GM19324 (cell line): ENCODE measurements at regions not wholly inside any gene's neighbourhood (a gene's known extent, or its start where the extent isn't known, plus 50 kb on each side); places are given as distances from the start of the nearest gene placed in this dataset.
"Not testable (repeated sequence)": the region's sequence is repeated elsewhere in the genome, so short reads cannot be mapped to it uniquely, and the experiment has no call there.

ENCODE experiments used
- ATAC-seq: cut with Tn5 transposase; IDR thresholded peaks from one replicate; pipeline ENCODE4 v1.9.1; 2021; ENCODE audit warnings: mild to moderate bottlenecking, moderate library complexity; ENCODE audit not compliant: unreplicated experiment, low FRiP score

DNA sequence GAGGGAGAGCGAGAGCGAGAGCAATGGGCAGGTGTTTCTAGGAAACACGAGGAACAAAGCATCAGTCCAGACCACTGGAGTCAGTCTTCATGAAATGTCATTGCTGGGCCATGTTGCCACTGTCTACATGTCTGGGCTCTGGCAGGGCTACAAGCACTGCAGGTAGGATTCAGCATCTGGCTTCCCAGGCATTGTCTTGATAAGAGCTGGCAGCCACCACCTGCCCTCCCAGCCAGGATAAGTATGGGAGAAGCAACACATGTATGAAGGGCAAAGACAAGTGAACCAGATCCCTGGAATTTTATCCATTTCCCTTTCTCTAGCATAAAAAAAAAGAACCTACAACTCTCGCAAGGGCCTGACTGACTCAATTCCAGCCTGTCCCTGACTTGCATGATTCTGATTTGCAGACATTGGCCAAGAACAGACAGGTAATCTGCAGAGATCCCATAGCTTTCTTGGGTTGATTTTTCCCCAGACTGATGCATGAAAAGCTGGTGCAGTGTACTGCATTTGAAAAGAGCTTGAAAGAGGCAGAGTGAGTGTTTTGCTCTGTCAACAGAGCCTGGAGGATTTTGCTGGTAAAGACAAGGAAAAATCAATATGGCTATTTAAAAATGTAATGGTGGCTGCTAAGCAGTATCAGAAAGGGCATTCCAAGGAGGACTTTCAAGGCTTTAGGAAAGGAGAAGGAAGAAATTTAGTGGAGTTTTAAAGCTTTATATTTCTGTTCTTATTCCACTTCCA, 157.2 kb upstream of the MYRIP start:
- ATAC-seq, result no peak

DNA sequence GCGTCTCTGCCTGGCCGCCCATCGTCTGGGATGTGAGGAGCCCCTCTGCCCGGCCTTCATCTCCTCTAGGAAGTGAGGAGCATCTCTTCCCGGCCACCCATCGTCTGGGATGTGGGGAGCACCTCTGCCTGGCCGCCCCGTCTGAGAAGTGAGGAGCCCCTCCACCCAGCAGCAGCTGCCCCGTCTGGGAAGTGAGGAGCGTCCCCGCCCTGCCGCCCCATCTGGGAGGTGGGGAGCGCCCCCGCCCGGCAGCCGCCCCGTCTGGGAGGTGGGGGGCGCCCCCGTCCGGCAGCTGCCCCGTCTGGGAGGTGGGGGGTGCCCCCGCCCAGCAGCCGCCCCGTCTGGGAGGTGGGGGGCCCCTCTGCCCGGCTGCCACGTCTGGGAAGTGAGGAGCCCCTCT, 153.7 kb upstream of the MYRIP start:
- not testable (repeated sequence) for ATAC-seq

DNA sequence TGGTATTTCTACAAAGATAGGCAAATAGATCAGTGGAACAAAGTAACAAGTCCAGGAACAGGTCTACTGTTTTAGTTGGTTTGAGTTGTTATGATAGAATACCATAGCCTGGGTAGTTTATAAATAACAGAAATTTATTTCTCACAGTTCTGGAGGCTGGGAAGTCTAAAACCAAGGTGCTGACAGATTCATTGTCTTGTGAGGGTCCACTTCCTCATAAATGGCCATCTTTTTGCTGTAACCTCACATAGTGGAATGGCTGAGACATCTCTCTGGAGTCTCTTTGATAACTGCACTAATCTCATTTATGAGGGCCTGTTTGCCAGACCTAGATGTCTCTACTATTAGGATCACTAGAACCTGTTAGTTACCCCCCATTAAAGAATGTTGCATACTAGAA, 152.3 kb upstream of the MYRIP start:
- no peak for ATAC-seq

DNA sequence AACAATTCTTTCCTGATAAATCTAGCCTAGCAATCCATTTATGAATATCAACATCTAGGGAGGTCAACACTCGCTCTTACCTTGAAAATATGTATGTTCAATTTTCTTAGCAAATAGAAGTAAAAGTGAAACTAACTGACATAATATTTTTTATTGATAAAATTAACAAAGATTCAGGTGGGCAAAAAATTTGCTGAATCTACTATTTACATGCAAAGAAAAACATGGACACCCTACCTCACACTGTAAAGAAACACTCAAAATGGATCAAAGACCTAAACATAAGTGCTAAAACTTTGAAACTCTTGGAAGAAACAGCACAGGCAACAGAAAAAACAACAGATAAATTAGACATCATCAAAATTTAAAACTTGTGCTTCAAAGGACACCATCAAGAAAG, 151.6 kb upstream of the MYRIP start:
- no peak for ATAC-seq

DNA sequence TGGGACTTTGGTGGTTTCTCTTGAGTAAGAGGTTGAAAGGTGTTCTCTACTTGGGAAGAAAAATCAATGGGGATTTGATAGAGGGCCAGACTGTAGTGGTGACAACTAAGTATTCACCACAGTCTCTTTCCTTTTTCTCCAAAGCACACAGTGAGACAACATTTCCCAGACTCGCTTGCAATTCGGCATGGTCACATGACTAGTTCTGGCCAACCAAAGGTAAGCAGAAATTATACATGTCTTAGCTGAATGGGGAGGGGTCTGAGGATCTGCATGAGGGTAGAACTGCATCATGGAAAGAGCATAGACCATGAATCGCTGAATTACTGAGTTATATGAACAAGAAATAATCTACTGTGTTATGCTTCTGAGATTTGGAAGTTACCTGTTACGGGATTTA, 144.5 kb upstream of the MYRIP start:
- ATAC-seq, result no peak

DNA sequence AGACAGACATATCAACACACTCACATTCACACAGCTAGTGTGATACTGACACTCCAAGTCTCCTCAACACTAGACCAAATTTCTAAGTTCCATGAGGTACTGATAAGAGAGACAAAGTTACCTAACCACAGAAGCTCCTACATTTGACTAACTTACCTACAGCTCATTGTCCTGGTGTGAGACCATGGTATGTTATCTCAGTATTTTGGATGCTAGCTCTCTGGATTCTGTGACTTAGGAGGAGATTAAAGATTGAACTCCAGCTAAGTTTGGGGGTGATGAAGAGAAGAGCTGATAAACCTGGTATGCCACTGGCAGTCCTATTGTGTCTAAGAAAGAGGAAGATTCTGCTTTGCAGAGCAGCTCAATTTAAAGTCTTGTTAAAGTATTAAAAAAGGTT, 144.0 kb upstream of the MYRIP start:
- no peak for ATAC-seq

DNA sequence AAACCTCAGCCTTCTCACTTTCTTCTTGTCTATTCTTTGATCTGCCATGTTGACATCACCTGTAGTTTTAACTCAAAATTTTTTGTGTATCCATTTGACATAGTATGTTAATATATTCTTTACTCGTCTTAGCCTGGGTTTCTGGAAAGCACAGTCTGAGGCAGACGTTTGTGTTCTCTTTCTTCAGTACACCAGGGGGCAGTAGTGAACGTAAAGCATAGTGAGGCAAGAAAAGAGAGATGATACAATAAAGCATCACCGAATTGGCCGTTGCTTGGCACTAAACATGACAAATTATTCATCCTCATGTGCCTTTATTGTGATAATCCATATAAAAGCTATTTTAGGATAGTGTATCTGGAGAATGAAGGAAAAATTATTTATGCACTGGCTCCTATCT, 141.0 kb upstream of the MYRIP start:
- ATAC-seq, result no peak

DNA sequence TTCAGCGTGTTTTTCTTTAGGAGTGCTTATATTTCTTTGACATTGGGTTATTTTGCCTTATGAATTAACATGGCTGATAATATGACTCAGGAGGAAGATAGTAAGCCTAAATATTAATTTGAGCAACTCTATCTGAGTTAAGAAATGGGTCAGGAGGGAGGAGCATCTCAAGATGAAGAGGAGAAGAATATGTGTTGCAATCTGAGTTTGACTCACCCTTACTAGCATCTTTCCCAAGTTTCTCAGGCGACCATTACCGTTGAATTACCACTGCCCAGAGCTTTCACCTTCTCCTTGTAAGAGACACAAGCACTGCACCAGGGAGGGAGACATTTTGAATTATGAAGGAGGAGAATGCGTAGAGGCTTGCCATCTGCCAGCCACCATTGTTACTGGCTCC, 138.3 kb upstream of the MYRIP start:
- no peak for ATAC-seq

DNA sequence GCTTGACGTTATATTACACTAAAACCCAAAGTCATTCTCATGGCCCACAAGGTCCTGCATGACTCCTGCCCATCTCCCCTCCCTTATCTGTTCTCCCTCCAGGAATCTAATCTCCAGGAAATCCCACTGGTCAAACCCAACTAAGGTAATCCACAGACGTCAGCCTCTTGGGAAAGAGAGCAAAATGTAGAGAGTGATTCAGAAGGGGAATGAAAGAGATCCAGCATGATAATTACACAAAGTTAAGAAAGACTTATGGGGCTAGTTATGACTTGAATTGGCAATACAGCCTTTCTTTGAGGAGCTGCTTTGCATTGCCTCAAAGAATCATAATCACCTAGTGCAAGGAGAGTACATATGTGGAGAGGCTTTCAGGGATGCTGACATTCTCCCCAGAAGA, 137.8 kb upstream of the MYRIP start:
- ATAC-seq, result no peak

DNA sequence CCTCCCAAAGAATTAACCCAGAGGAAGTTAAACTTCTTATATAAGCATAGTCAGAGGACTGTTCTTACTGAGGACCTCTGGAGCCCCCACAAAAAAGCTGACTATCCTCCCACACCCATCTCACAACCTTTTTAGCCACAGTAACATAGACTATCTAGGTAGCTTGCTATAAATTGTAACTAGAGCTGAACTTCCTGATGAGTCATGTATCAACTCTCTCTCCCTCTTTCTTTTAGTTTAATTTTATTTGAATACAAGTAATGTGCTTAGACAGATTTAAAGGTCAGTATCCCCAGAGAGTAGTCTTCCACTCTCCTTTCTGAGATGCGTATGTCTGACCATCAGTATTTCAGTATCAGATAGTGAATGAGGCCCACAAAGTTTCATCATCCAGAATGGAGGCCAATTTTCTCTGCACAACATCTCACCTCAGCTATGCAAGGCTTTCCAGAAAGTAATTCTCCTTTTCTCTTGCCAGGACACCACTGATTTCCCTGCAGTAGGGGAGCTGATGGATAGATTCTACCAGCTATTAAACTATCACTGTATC, 104.0 kb upstream of the MYRIP start:
- ATAC-seq, result no peak

DNA sequence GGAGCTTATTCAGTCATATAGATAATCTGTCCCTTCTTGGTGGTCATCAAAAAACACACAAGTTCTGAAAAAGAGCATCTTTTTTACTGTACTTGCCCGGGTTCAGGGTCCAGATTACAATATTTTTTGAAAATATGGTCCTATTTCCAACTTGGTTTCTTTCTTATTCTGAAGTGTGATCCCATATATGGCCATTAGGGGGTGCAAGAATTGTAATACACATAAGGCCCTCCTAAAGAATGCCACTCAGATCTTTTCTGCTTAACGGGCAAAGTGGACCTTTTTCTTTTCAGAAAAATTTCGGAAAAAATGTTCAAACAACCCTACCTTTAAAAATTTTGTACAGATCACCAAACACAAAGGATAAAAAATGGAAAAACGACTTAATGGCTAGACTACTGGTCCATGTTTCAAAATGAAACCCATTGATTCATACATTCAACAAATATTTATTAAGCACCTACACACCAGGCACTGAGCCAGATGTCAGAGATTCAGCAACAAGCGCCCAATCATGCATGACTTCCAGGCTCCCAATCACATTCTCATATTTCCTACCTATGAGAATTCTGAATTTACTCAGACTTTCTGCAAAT, 102.0 kb upstream of the MYRIP start:
- no peak for ATAC-seq

DNA sequence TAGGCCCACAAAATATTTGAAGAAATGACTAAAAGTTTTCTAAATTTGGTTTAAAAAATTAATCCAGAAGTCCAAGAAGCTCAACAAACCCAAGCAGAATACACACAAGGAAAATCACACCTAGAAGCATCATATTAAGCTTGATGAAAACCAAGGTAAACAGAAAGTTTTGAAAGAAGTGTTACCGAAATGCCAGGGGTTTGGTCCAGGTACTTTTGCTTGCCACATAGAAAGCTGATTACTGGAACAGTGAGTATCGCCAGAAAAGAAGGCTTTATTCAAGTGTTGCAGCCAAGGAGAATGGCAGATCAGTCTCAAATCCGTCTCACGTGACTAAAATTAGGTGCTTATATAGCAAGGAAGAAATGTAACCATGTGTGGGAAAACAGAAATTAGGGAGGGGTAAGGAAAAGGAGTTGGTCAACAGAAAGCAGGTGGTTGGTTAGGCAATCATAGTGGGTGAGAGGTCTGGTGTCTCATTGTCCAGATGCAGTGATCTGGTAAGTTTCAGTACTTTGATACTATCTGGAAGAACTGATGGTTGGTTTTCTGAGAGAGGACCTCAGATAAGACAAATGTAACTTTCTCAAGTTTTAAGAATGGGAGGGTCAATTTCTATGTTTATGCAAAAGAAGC, 96.9 kb upstream of the MYRIP start:
- no peak for ATAC-seq

DNA sequence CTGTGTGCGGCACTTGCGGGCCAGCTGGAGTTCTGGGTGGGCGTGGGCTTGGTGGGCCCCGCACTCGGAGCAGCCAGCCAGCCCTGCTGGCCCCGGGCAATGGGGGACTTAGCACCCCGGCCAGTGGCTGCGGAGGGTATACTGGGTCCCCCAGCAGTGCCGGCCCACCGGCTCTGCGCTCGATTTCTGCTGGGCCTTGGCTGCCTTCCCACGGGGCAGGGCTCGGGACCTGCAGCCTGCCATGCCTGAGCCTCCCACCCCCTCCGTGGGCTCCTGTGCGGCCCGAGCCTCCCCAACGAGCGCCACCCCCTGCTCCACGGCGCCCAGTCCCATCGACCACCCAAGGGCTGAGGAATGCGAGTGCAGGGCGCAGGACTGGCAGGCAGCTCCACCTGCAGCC, 96.1 kb upstream of the MYRIP start:
- ATAC-seq, result not testable (repeated sequence)

DNA sequence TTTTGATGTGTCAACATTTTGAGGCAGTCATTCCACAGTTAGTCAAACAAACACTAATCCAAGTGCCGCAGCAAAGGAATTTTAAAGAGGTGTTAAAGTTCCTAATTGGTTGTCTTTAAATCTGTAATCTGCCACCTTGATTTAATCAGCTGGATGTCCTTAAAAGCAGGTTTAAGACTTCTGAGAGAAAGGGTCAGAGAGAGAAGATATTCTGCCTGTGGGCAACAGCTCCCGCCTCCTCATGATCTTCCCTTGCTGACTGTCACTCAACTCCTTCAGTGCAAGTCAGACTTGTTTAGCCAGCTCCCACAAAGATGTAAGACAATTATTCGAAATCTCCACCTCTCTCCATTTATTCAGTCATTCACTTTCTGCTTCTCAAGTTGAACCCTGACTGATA, 92.6 kb upstream of the MYRIP start:
- ATAC-seq, result no peak

DNA sequence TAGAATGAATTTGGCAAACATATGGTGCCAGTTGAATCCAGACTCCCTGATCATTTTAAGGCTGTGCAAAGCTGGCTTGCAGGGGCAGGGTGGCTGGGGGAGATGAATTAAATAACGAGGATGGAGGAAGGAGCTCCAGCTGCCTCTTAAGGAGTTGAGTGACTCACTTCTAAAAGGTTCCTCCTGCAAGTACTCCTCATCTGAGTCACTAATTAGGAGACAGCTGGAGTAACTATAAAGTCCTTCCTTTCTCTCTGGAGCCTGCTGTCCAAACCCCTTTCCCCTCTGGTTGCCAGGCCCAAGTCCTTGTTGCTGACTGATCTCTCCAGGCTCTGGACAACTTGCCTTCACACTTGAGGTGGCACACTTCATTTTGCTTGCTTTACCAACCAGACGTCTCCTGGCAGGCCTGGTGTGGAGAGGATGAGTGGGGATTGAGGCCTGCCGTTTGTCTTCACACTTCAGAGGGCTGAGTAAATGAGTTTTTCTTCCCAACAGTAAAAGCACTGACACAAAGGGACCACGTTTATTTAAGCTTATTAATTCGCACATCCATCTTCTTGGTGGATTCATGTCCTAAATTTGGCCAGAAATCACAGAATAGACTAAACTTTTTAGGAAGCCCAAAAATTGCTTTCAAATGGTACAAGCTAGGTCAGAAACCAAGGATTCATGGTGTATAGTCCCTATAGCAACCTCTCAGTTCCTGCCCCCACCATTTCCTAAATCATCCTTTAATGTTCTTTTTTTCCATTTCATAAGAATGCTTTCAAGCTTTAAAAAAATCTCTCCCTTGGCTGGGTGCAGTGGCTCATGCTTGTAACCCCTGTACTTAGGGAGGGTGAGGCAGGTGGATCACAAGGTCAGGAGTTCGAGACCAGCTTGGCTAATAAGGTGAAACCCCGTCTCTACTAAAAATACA, 90.5 kb upstream of the MYRIP start:
- no peak for ATAC-seq

DNA sequence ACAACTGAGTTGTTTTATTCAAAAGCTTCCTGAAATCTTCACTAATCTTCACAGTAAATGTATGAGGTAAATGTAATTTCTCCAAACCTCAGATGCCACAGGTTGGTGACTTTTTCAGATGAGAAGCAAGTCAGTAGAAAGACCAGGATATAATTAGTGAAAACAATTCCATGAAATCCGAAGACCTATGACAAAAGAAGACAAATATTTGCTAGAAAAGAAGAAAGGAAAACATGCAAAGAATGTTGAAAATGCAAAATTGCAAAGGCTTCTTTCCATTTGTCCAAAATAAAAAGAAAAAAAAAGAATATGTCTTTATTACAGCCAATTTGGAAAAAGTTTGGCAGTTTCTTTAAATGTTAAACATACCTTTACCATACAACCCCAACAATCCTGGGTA, 88.3 kb upstream of the MYRIP start:
- no peak for ATAC-seq

DNA sequence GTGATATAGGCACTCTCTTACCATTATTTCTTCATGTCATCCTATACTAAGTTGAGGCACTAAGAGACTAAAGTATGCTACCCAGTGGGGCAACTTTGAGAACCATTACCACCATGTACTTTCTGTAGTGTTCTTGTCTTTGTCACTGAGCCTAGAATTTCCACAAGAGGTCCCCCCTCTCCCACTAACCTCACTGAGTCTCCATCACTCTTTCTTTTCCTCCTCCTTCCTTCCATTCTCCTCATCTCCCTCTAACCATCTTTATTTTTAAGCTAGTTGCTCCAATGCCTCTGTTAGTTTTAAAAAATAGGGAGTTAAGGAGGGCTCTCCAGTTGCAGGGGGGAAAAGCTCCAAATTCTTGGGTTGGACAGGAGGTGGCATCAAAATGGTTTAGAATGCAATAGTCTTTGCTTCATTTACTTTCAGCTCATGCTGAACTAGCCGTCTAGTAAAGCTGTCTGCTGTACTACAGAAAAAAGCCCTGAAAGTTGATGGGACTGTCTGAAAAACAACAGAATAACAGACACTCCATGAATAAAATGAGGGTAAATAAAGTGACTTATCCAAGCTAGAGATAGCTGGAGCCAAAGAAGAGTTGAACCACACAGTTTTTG, 85.1 kb upstream of the MYRIP start:
- ATAC-seq, result no peak

DNA sequence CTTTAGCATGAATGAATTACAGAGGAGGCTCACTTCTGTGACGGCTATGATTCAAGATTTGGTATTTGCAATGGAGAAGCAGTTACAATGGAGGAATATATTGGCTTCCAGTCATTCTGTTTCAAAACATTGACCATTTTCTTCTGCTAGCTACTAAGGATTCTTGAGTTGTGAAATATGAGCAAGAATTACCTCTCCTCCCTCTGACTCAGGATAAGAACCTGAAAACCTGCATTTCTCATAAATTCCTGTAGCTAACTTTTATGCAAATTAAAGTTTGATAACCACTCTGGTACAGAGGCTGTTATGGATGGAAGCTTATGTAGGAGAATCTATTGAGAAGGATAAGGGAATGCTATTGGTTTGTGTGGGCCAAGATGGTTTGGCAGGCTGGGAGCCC, 84.1 kb upstream of the MYRIP start:
- no peak for ATAC-seq

DNA sequence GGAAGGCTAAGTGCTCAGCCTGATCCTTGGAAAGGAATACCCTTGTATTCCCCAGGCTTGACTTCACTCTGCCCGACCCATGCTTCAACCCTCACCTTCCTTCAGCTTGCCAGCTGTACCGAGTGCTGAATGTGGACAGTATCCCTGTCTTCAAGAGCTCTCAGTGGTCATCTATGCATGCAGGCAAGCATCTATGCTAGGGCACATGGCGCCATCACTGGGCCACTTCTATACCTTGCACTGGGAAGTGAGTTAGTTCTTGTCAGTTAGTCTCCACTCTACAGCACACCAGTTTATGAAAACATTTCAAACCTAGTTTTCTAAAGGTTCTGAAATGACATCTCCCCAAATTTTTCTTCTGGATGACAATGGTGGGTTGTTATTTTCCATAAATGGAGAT, 82.0 kb upstream of the MYRIP start:
- ATAC-seq, result no peak

DNA sequence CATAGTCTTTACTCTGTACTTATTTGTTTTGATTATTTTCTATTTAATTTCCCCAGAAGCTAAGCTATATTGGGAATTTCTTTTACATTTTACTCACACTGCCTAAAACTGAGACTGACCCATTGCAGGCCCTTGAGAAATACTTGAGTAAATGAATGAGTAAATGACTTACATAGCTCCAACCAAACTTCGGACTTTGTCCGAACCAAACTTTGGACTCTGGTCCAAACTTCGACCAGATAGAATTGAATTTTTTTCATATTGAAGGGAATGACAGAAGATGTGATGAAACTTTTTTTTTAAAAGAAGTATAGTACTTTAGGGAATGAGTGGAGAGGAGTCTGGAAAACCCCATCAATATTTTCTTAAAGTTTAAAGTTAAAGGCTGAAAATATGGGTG, 75.6 kb upstream of the MYRIP start:
- ATAC-seq, result no peak
